Lower leg skin (tissue), 3 donors: ENCODE measurements at regions not wholly inside any gene's neighbourhood (a gene's known extent, or its start where the extent isn't known, plus 50 kb on each side); places are given as distances from the start of the nearest gene placed in this dataset.

Experiments
- CTCF ChIP-seq, 3 donors: fragments of 450-650 bp; IDR thresholded peaks; one replicate each; pipeline ENCODE4 v1.5.1; 2016; ENCODE audit warnings: antibody characterized with exemption in 3 of 3, mild to moderate bottlenecking in 3 of 3, moderate library complexity in 2 of 3
- POLR2A ChIP-seq, 2 donors: fragments of 450-650 bp; IDR thresholded peaks; one replicate each; pipeline ENCODE4 v1.6.1; 2016 to 2017; ENCODE audit warnings: antibody characterized with exemption in 2 of 2, mild to moderate bottlenecking in 1 of 2, moderate library complexity in 1 of 2

GRCh38 chr11:45502226-45502545 lies 163.2 kb downstream of the CHST1 start:
- TF ChIP-seq CTCF (IDR thresholded peaks at IDR 0.05), result no peak
- TF ChIP-seq POLR2A (IDR thresholded peaks at IDR 0.05), result no peak
